Erythroblast (primary cell): ENCODE measurements at regions not wholly inside any gene's neighbourhood (a gene's known extent, or its start where the extent isn't known, plus 50 kb on each side); places are given as distances from the start of the nearest gene placed in this dataset.

Experiments used
- GATA1 ChIP-seq: IDR thresholded peaks from 2 replicates; pipeline ENCODE4 v1.6.1; 2011; ENCODE audit warnings: low read depth, mild to moderate bottlenecking, control low read depth, low read length, moderate library complexity
- POLR2A ChIP-seq: IDR thresholded peaks from 2 replicates; pipeline ENCODE4 v1.6.1; 2011; ENCODE audit warnings: mild to moderate bottlenecking, low read length

- TF ChIP-seq POLR2A (no peak), GATA1 (no peak)
Observed at GRCh38 chr9:118670011-118670953, 699.0 kb downstream of the BRINP1 start.
